SK-N-MC (cell line): ENCODE measurements at regions not wholly inside any gene's neighbourhood (a gene's known extent, or its start where the extent isn't known, plus 50 kb on each side); places are given as distances from the start of the nearest gene placed in this dataset.

Experiments used
- EZH2 ChIP-seq: fragments of 200-600 bp; sonication (generic); IDR thresholded peaks from one replicate; pipeline ENCODE4 v1.6.1; 2017; ENCODE audit warnings: antibody characterized with exemption
- POLR2AphosphoS5 ChIP-seq: IDR thresholded peaks from 2 replicates; pipeline ENCODE4 v1.6.1; 2012; ENCODE audit warnings: mild to moderate bottlenecking, low read depth, low read length, borderline replicate concordance

GRCh38 chr7:130982160-130982638, 248.2 kb upstream of the KLF14 start:
- TF ChIP-seq EZH2, result no peak
- no peak for TF ChIP-seq POLR2AphosphoS5
